A172 (cell line): ENCODE measurements at regions not wholly inside any gene's neighbourhood (a gene's known extent, or its start where the extent isn't known, plus 50 kb on each side); places are given as distances from the start of the nearest gene placed in this dataset.
"Not testable (repeated sequence)": the region's sequence is repeated elsewhere in the genome, so short reads cannot be mapped to it uniquely, and the experiment has no call there.

Experiments
- DNase-seq: peaks from one replicate; pipeline ENCODE4 v3.0.0-alpha.2; 2015; ENCODE audit warnings: low spot score

- DNase-seq = not testable (repeated sequence)
These were observed 50.3 kb upstream of the AGTPBP1 start for GRCh38 chr9:85792057-85792456.

- not testable (repeated sequence) for DNase-seq
These were observed 61.4 kb upstream of the AGTPBP1 start for GRCh38 chr9:85802978-85803695.

GRCh38 chr9:85804847-85805133, 63.0 kb upstream of the AGTPBP1 start:
- DNase-seq = not testable (repeated sequence)

GRCh38 chr9:85805134-85806005, 63.6 kb upstream of the AGTPBP1 start:
- peak; percentile 59 for DNase-seq

- DNase-seq = not testable (repeated sequence)
These were observed 66.6 kb upstream of the AGTPBP1 start for GRCh38 chr9:85808329-85808728.

GRCh38 chr9:85813388-85813787, 71.6 kb upstream of the AGTPBP1 start:
- not testable (repeated sequence) for DNase-seq

GRCh38 chr9:85814800-85815199, 73.0 kb upstream of the AGTPBP1 start:
- DNase-seq = not testable (repeated sequence)

- peak; percentile 13 for DNase-seq
These were observed 77.2 kb upstream of the AGTPBP1 start for GRCh38 chr9:85818971-85819370.

GRCh38 chr9:85820598-85820997, 78.8 kb upstream of the AGTPBP1 start:
- DNase-seq = not testable (repeated sequence)

- peak; percentile 39 for DNase-seq
These were observed 83.2 kb upstream of the AGTPBP1 start for GRCh38 chr9:85824949-85825348.

- not testable (repeated sequence) for DNase-seq
These were observed 92.8 kb upstream of the AGTPBP1 start for GRCh38 chr9:85834591-85834990.

- peak; percentile 8 for DNase-seq
These were observed 97.0 kb upstream of the NAA35 start for GRCh38 chr9:85843949-85844348.

GRCh38 chr9:85847782-85848181, 93.2 kb upstream of the NAA35 start:
- DNase-seq = not testable (repeated sequence)

- DNase-seq = no peak
These were observed 82.7 kb upstream of the NAA35 start for GRCh38 chr9:85858056-85858750.

GRCh38 chr9:85859765-85860164, 81.2 kb upstream of the NAA35 start:
- DNase-seq = no peak

GRCh38 chr9:85861882-85862281, 79.1 kb upstream of the NAA35 start:
- DNase-seq = not testable (repeated sequence)

- DNase-seq = no peak
These were observed 77.1 kb upstream of the NAA35 start for GRCh38 chr9:85863875-85864274.

GRCh38 chr9:85871008-85871407, 69.9 kb upstream of the NAA35 start:
- DNase-seq = no peak

GRCh38 chr9:85871683-85872082, 69.3 kb upstream of the NAA35 start:
- DNase-seq = not testable (repeated sequence)

GRCh38 chr9:85872463-85872862, 68.5 kb upstream of the NAA35 start:
- no peak for DNase-seq

GRCh38 chr9:85876628-85877027, 64.3 kb upstream of the NAA35 start:
- no peak for DNase-seq

GRCh38 chr9:85878872-85879597, 61.9 kb upstream of the NAA35 start:
- not testable (repeated sequence) for DNase-seq
